K562 (cell line): ENCODE measurements at regions not wholly inside any gene's neighbourhood (a gene's known extent, or its start where the extent isn't known, plus 50 kb on each side); places are given as distances from the start of the nearest gene placed in this dataset.

Source experiments
- ATAC-seq: fragments of 200-7000 bp; cut with Tn5 transposase; 3 replicates; pipeline ENCODE4 v1.9.1; 2020; ENCODE audit warnings: moderate library complexity
- BruUV-seq: library from RNA; stranded (reverse); fragments of 400-500 nt; replicated peaks from 2 replicates; lab custom pipeline; 2021; lab: Mats Ljungman, UMichigan
- CTCF ChIA-PET: fragments of 300-600 bp; formaldehyde crosslinking; extraction: SDS; loops from one replicate; lab custom pipeline; 2021; ENCODE audit warnings: low intra/inter-chr PET ratio; lab: Yijun Ruan, JAX
- POLR2A ChIA-PET: fragments of 300-600, 350-650 bp; sonication (Branson Sonifier 250); formaldehyde crosslinking; extraction: SDS; loops from one replicate; lab custom pipeline; 2021; ENCODE audit warnings: antibody characterized with exemption, inconsistent platforms; lab: Yijun Ruan, JAX
- DNase-seq, 4 experiments: peaks; one replicate each; pipeline versions ENCODE4 v3.0.0 to v3.0.0-alpha.2; 2011 to 2018; ENCODE audit warnings: low spot score in 3 of 4, mixed read lengths in 3 of 4; ENCODE audit errors: extremely low read depth in 1 of 4
- FAIRE-seq: peaks from 2 replicates; lab custom pipeline; 2011; peaks lifted over from hg19 to GRCh38; lab: Jason Lieb, UNC
- H2AFZ ChIP-seq: 2 replicates; pipeline ENCODE4 v1.6.0; 2011; ENCODE audit warnings: low read depth, low read length, control low read depth, inconsistent platforms
- H3K27ac ChIP-seq: fragments of 200-600 bp; 3 replicates; pipeline ENCODE4 v1.8.0; 2011; ENCODE audit warnings: low read depth, mild to moderate bottlenecking, control low read depth, inconsistent platforms, low read length, moderate library complexity, mixed read lengths; ENCODE audit errors: extremely low read depth
- H3K27me3 ChIP-seq, 2 experiments: fragments of 300-600 bp in 1 of 2; 2 replicates in 1 of 2; 3 replicates in 1 of 2; pipeline versions ENCODE4 v1.6.0 to v1.8.0; 2011; ENCODE audit warnings: inconsistent platforms in 2 of 2, low read length in 2 of 2, mild to moderate bottlenecking in 1 of 2, mixed read lengths in 1 of 2, moderate library complexity in 1 of 2; ENCODE audit not compliant: control insufficient read depth in 2 of 2, insufficient read depth in 2 of 2
- H3K36me3 ChIP-seq: fragments of 300-600 bp; 3 replicates; pipeline ENCODE4 v1.8.0; 2011; ENCODE audit warnings: mild to moderate bottlenecking, low read length, inconsistent platforms; ENCODE audit not compliant: control insufficient read depth, insufficient read depth
- H3K4me1 ChIP-seq, 2 experiments: fragments of 200-600 bp in 1 of 2; replicated peaks in 1 of 2; 2 replicates in 1 of 2; 3 replicates in 1 of 2; pipeline versions ENCODE4 v1.5.1 to v1.8.0; 2011; ENCODE audit warnings: inconsistent platforms in 2 of 2, low read length in 2 of 2, mild to moderate bottlenecking in 1 of 2, mixed read lengths in 1 of 2, moderate library complexity in 1 of 2; ENCODE audit not compliant: control insufficient read depth in 2 of 2, insufficient read depth in 2 of 2
- H3K4me2 ChIP-seq: 2 replicates; pipeline ENCODE4 v1.6.1; 2011; ENCODE audit warnings: low read length, control low read depth, inconsistent platforms, mixed read lengths; ENCODE audit not compliant: insufficient read depth
- H3K4me3 ChIP-seq: fragments of 200-600 bp; sonication (generic), shearing (Covaris generic); 2 replicates; pipeline ENCODE4 v1.5.1; 2016; ENCODE audit warnings: control low read depth, inconsistent platforms
- H3K79me2 ChIP-seq: fragments of 200-600 bp; 3 replicates; pipeline ENCODE4 v1.8.0; 2011; ENCODE audit warnings: low read length, inconsistent platforms; ENCODE audit not compliant: control insufficient read depth, insufficient read depth
- H3K9ac ChIP-seq, 2 experiments: 2 replicates each; pipeline versions ENCODE4 v1.6.0 to v1.6.1; 2011; ENCODE audit warnings: low read depth in 2 of 2, low read length in 2 of 2, control low read depth in 1 of 2, inconsistent platforms in 1 of 2, mild to moderate bottlenecking in 1 of 2, mixed read lengths in 1 of 2; ENCODE audit not compliant: insufficient read depth in 1 of 2
- H3K9me1 ChIP-seq: one replicate; pipeline ENCODE4 v1.6.0; 2011; ENCODE audit warnings: inconsistent platforms, mild to moderate bottlenecking, low read length, moderate library complexity; ENCODE audit not compliant: control insufficient read depth, insufficient read depth
- H3K9me3 ChIP-seq: replicated peaks from 2 replicates; pipeline ENCODE4 v1.5.1; 2011; ENCODE audit warnings: low read depth, low read length, inconsistent platforms; ENCODE audit not compliant: control insufficient read depth, insufficient read depth
- H4K20me1 ChIP-seq: replicated peaks from 2 replicates; pipeline ENCODE4 v1.6.1; 2011; ENCODE audit warnings: low read length, inconsistent platforms, mixed read lengths; ENCODE audit not compliant: control insufficient read depth, insufficient read depth
- IRF2 ChIP-seq: sonication (generic); formaldehyde crosslinking; IDR thresholded peaks from 2 replicates; pipeline ENCODE4 v1.8.1; 2022; ENCODE audit warnings: mild to moderate bottlenecking, missing genetic modification reagents
- MCM5 ChIP-seq: fragments of 450-650 bp; IDR thresholded peaks from 2 replicates; pipeline ENCODE4 v1.6.1; 2016; ENCODE audit warnings: low read depth
- PYGO2 ChIP-seq: fragments of 450-650 bp; IDR thresholded peaks from 2 replicates; pipeline ENCODE4 v1.6.1; 2016; ENCODE audit warnings: mild to moderate bottlenecking, missing genetic modification characterization, moderate library complexity, missing compliant biosample characterization
- TCF7 ChIP-seq: sonication (generic); IDR thresholded peaks from 2 replicates; pipeline ENCODE4 v1.6.1; 2016; ENCODE audit warnings: antibody characterized with exemption, borderline replicate concordance
- ZBTB9 ChIP-seq: fragments of 450-650 bp; formaldehyde crosslinking; IDR thresholded peaks from 2 replicates; pipeline ENCODE4 v1.4.0; 2020; ENCODE audit warnings: mild to moderate bottlenecking, moderate library complexity
- ZNF197 ChIP-seq: fragments of 200-800 bp; sonication (Bioruptor generic); IDR thresholded peaks from 2 replicates; pipeline ENCODE4 v1.6.1; 2016; ENCODE audit warnings: low read depth, missing genetic modification characterization, missing compliant biosample characterization
- ZNF512 ChIP-seq: IDR thresholded peaks from 2 replicates; pipeline ENCODE4 v1.6.1; 2016; ENCODE audit warnings: missing genetic modification characterization, missing compliant biosample characterization
- WGBS: fragments of 100-300 bp; shearing (Covaris generic); methylation state at CpG from one replicate; pipeline ENCODE4 v1.1.6; 2016; ENCODE audit warnings: low coverage, mixed read lengths; ENCODE audit not compliant: insufficient coverage; ENCODE audit errors: missing lambda C conversion rate; 5-methylcytosine and 5-hydroxymethylcytosine counted together
- in situ Hi-C: fragments of 300-500 bp; cut with MboI; formaldehyde crosslinking; loops from 4 replicates; pipeline ENCODE4 v1.15.0; 2018; ENCODE audit warnings: inconsistent platforms, mixed read lengths
- intact Hi-C: fragments of 100-400 bp; cut with micrococcal nuclease; formaldehyde crosslinking; loops from 2 replicates; pipeline ENCODE4 v1.14.2; 2022

GRCh38 chr5:1699394-1699793 lies 100.2 kb downstream of the MRPL36 start:
- Histone ChIP-seq H4K20me1 (0 out of 2 replicates have a peak, but pooled peaks cover 10% of the 10 kb centered on the region), H3K4me3 (no peak overlapping the region), H3K4me1 (peaks cover 0 to 7% of the 10 kb centered on the region in 2 experiments; a peak in 3 of 5 replicates), H3K79me2 (no peaks in the 10 kb centered on the region), H3K4me2 (no peak overlapping the region), H3K9ac (no peak overlapping the region), H3K9me3 (no peaks in the 10 kb centered on the region), H3K36me3 (no peaks in the 10 kb centered on the region), H2AFZ (no peak overlapping the region), H3K27me3 (peaks cover 45 to 55% of the 10 kb centered on the region in 2 experiments), H3K9me1 (no peaks in the 10 kb centered on the region), H3K27ac (no peak overlapping the region)
- WGBS = under 1% methylated on average over 6 of the region's 6 CpGs
- BruUV-seq = no TSS peak
- in situ Hi-C loops = no loop called here
- ATAC-seq (no peak), DNase-seq (no peak), FAIRE-seq (no peak)
- TF ChIP-seq MCM5 = no peak
- TF ChIP-seq ZBTB9 (CRISPR knock-in tag) = no peak
- no peak for TF ChIP-seq ZNF512 (tag)
- no peak for TF ChIP-seq TCF7
- no peak for TF ChIP-seq PYGO2 (tag)
- no peak for TF ChIP-seq ZNF197 (CRISPR knock-in tag)
- no peak for TF ChIP-seq IRF2 (CRISPR knock-in tag)
- intact Hi-C loops = no loop called here
- CTCF ChIA-PET = no interaction called here
- POLR2A ChIA-PET = interaction anchor here (0.7 to 1.5 kb wide), 3 partner anchors 8 to 328 kb away, joined by 3 to 7 read pairs (median 4); no protein-coding TSS in a partner anchor
